GM06990 (cell line): ENCODE measurements at regions not wholly inside any gene's neighbourhood (a gene's known extent, or its start where the extent isn't known, plus 50 kb on each side); places are given as distances from the start of the nearest gene placed in this dataset.

Source experiments
- DNase-seq: peaks from one replicate; pipeline ENCODE4 v3.0.0-alpha.2; 2011; ENCODE audit not compliant: insufficient read length; ENCODE audit errors: extremely low read depth
- H3K27me3 ChIP-seq: replicated peaks from 2 replicates; pipeline ENCODE4 v1.6.0; 2011; ENCODE audit warnings: low read length; ENCODE audit not compliant: control insufficient read depth, insufficient read depth
- H3K36me3 ChIP-seq: 2 replicates; pipeline ENCODE4 v1.5.1; 2011; ENCODE audit warnings: low read length; ENCODE audit not compliant: control insufficient read depth, insufficient read depth
- H3K4me3 ChIP-seq: replicated peaks from 2 replicates; pipeline ENCODE4 v1.5.1; 2011; ENCODE audit warnings: low read depth, mild to moderate bottlenecking, control low read depth, low read length
- CTCF ChIP-seq: IDR thresholded peaks from 2 replicates; pipeline ENCODE4 v1.5.1; 2011; ENCODE audit warnings: low read length, control low read depth, mild to moderate bottlenecking, inconsistent platforms; ENCODE audit not compliant: insufficient read depth, poor library complexity, severe bottlenecking

- H3K27me3 ChIP-seq: no peaks in the 10 kb centered on the region
Measured at GRCh38 chr7:33854801-33855350, 50.5 kb upstream of the BMPER start.

More at GRCh38 chr7:33854801-33855350, 50.5 kb upstream of the BMPER start:
- H3K4me3 ChIP-seq: no peak overlapping the region
- H3K36me3 ChIP-seq: no peaks in the 10 kb centered on the region
- no peak for TF ChIP-seq CTCF
- DNase-seq: no peak
